ENCODE measurements at regions not wholly inside any gene's neighbourhood (a gene's known extent, or its start where the extent isn't known, plus 50 kb on each side); places are given as distances from the start of the nearest gene placed in this dataset.

DNA sequence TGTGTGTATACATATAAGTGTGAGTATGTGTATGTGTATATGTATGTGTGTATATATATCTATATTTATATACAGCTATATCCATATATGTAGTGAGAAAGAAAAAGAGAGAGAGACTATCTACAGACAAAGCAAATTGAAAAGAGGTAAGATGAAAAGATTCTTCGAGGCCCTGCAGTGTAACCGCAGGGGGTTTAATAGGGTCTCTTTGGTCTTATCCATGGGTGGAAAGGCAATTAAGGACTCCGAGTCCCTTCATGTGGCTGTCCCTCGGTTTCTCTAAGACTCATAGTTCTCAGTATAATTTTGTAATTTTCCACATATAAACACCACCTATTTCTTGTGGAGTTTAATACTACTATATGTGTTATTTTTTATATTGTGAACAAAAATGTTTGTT, 50.6 kb upstream of the JAZF1 start:
- DNase-seq, result no peak

DNA sequence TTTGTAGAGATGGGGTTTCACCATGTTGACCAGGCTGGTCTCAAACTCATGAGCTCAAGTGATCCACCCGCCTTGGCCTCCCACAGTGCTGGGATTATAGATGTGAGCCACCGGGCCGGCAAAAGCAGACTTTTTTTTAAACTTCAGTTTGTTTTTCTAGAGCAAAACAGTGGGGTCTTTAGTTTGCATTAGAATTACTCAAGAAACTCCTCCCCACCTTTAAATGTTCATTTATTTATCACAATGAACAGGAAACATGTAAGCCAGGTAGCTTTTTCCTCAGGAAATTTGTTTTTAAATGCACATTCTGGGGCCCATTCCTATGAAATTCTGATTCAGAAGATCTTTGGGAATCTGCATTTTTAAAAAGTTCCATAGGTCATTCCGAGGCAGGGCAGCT, 56.0 kb upstream of the JAZF1 start:
- no peak for DNase-seq

DNA sequence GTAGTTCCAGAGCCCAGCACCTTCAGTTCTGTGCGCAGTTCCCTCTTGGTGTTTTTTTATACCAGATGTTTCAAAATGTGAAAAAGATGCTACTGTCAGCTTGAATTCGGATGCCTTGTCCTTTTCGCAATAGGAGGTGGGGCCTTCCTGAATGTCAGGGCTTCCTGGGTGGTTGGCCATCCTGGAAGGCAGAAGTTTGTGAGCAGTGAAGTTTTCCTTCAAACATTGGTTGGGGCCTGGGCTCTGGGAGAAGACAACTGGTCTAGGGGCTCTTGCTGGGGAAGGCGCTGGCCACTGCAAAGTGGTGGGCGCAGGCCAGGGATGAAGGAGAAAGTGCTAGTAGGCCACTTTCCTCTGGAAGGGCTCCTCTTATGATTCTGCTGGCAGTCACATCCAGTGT, 56.8 kb upstream of the JAZF1 start:
- no peak for DNase-seq

DNA sequence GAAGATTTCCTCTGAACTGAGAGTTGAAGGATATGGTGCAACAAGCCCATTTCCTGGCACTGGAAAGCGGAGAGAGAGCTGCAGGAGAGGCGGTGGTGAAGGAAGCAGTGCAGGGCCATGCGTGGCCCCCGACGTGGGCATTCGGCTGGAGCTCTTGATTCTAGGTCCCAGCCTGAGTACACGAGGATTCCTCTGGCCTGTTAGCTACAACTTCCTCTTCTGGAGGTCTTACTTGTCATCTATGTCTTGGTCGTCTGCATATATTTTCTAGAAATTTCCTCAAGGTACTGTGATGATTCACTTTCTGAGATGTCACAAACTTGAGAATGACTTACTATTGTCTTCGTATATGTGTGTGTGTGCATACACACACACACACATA, 59.2 kb upstream of the JAZF1 start:
- no peak for DNase-seq

DNA sequence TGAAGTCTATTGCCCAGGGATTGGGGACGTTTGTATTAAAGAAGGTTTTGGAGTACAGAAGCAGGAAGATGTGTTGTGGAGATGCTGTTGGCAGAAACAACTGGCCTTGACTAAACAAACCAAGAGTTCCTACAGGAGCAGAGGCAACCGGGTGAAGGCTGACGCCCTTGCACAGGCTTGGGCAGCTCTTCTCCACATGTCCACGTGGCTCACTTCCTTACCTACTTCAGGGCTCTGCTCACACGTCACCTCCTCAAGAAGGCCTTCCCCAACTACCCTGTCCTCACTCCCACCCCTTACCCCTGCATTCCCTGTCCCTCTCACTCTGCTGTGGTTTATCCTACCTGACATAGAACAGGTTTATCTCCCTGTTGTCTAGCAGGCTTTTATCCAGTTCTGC, 59.9 kb upstream of the JAZF1 start:
- DNase-seq, result no peak

DNA sequence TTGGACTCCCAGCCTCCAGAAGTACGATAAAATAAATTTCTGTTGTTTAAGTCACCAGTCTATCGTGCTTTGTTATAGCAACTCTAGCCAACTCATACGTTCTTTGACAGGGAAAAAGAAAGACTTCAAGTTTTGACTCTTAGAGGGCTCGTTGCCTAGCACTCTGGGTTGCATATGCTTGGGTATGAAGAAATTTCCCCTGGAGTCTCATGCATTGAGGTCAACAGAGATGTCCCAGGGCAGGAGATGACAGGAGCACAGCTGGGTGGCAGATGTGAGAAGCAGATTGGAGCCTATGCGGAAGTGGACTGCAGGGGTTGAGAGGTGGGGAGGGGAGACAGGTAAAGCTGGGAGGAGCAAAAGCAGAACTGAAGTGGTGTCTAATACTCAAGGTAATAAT, 63.3 kb upstream of the JAZF1 start:
- DNase-seq, result no peak

DNA sequence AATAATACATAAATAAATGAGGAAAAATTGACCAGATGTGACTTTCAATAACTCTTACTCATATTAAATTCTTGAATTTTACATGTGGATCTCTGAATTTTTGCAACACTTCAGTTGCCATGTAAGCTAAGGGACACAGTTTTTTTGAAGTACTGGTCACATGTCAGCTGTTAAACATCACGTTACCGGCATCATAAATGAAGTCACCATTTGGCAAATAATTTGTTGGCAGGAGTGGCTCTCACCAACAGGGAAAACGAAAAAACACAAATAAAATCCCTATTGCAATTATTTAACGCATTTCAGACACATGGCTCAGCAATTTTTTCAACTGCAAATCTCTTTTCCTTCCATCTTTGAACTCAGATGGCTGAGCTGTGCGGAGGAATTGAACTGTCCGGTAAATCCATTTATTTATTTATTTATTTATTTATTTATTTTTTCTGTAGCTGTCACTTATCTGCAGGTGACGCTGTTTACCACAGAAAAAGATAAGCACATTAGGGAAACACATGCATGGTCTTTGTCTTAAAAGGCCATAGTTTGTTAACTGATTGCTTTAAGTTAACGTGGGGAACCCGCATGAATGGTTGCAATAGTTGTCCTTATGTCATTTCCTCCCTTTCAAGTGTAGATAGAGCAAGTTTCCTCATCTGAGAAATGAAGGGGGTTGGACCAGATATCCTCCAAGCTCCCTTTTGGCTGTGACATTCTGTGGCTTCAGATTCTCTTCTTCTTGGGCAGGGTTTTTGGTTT, 64.7 kb upstream of the JAZF1 start:
- no peak for DNase-seq

DNA sequence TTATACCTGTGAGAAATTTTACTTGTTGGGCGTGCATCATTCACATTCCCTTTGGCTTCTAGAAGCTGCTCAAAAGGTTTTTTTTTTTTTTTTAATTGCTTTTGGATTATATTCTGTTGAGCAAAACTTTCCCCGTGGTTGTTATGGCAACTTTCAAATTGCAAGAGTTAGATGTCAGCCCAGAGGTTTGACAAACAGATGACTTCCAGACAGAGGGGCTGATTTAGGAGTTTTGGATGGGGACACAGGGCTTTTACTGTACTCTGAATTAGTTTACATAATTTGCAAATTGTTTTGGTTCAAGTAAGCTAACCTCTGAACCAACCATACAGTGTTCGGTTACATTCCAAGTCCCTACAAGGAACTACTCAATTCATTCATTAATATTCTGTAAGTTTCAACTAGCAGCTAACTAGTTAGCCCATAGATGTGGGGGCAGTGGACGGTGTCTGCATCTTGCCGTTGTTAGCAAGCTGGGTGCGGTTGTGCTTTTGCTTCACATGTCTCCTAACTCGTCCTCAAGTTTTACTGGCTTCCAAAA, 66.4 kb upstream of the JAZF1 start:
- DNase-seq, result no peak

DNA sequence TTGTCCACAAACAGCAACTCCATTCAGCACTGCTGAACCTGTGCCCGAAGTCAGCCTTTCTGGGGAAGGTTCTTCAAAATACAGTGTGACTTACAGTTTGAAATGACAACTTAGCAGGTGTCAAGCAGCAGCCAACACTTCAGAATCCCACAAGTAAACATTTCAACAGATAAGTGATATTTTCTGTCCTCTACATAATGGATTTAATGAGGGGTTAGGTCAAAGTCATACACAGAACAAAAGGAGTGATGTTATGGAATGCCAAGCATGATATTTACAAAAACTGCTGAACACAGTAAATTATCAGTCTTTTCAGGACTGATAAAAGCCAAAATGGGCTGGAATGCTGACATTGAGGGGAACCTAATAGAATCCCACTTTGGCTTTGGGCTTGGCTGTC, 77.6 kb upstream of the JAZF1 start:
- peak; percentile 5 for DNase-seq

DNA sequence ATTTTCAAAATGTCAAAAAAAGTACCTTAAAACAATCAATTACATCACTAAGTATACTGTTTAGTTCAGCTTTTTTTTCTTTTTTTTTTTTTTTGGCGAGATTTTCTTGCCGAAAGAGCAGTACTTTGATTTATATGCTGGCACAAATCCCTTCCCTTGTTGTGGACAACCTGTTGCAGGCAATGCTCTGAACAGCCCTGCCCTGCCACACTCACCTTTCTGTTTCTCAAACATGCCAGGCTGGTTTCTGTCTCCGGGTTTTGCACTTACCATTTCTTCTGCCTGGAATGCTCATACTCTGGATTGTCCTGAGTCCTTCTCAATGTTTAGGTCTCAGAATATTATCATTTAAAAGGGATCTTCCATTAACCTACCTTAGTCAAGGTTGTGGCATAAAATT, 80.4 kb upstream of the JAZF1 start:
- DNase-seq, result no peak

DNA sequence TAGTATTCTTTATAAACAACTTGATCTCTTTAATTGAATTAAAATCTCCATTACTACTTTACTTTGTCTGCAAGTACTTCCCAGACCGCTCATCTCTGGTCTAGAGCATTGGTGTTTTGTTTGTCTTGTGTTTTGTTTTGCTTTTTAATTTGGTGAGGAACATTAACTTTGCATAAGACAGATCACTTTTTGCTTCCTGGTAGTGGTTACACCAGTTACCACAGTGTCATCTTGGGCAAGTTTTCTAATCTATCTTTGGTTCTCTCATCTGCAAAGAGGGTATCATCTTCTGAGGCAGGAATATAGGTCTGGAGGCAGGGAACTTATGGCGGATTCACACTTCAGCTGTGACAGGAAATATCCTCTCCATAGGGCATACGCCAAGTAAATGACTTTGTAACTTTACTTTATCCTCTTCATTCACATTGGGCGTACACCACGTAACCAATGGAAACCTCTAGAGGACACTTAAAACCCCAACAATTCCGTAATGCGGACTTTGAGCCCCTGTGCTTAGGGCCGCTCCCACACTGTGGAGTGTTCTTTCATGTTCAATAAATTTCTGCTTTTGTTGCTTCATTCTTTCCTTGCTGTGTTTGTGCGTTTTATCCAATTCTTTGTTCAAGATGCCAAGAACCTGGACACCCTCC, 83.2 kb upstream of the JAZF1 start:
- no peak for DNase-seq

DNA sequence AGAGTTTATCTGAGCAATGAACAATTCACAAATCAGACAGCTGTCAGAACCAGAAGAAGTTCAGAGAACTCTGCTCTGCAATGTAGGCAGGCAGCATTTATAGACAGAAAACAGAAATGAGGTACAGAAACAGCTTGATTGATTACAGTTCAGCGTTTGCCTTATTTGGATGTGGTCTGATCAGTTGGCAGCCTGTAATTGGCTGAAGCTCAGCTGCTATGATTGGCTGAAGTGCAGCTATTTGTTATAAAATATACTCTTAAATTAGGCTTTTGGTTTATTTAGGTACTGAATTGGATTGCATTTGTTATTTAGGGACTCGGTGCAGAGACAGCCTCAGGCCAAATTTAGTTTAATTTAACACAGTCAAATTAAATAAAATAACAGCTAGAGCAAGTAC, 85.8 kb upstream of the JAZF1 start:
- DNase-seq, result no peak

DNA sequence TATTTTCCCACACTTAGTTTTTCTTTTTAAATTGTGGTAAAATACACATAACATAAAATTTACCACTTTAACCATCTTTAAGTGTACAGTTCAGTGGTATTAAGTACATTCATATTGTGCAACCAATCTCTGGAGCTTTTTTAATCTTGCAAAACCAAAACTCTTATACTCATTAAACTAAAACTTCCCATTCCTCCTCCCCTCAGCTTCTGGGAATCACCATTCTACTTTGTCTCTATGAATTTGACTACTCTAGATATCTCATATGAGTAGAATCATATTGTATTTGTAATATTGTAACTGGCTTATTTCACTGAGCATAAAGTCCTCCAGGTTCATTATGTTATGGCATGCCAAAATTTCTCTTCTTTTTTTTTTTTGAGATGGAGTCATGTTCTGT, 86.4 kb upstream of the JAZF1 start:
- no peak for DNase-seq

DNA sequence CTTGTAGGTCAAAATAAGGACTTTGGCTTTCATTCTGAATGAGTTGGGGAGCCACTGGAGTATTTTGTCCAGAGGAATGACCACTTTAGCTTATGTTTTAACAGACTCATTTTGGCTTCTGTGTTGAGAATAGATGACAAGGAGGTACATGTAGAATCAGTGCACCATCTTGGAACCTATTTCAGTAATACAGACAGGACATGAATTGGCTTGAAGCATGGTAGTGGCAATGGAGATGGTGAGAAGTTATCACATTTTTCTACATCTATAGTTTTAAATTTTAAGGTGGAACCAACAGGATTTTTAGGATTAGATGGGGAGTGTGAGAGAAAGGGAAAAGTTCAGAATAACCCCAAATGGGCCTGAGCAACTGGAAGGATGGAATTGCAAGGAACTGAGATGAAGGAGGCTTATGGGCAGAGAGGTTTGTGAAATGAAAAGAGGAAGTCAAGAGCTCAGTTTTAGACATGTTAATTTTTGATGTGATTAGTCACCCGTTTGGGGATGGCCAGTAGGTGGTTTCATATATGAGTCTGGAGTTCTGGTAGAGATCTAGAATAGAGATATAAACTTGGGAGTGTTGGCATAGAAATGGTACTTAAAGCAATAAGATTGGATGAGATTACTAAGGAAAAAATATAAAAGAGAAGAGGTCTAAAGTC, 89.2 kb upstream of the JAZF1 start:
- DNase-seq, result no peak

DNA sequence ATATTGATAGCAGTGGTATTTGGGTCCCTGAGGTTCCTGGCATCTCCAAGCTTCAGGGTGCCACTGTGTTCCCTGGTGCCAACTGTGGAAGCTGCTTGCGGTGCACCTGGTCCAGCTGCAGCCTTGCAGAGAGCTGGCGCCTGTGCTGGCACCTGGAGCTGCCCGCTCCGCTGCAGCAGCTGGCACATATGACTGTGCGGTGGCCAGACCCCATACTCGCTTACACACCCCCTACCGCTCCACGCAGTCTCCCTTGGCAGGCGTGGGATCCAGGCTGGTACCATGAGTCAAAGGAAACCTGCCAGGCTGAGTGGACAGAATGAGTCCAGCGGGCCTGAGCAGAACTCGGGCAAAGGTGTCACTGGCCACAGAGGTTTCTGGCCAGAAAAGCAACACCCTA, 89.9 kb upstream of the JAZF1 start:
- no peak for DNase-seq

DNA sequence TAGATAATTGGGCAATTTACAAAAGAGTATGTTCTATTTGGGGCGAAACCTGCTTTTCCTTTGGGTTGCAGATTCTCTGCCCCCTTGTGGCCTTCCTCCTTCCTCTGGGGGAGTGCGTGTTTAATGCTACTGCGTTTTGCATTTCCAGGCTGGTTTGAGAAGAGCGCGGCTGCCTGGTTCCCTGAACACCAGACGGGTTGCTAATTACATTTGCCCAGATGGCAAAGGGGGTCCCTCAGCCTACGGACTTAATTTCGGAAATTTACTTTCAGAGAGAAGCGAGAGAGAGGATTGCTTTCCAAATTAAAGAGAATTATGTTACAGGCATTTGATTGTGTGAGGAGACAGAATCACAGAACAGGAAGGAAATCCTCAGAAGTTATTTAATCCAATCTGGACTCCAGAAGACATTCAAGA, 91.9 kb upstream of the JAZF1 start:
- peak; percentile 42 for DNase-seq

DNA sequence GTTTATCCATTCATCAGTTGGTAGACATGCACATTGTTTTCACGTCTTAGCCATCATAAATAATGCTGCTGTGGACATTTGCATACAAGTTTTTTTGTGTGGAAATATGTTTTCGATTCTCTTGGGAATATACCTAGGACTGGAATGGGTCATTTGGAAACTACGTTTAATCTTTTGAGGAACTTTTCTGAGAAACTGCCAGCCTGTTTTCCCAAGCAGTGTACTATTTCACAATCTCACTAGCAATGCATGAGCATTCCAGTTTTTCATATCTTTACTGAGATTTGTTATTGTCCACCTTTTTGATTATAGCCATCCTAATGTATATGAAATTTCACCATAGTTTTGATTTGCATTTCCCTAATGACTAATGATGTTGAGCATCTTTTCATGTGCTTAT, 95.7 kb upstream of the JAZF1 start:
- DNase-seq, result no peak

DNA sequence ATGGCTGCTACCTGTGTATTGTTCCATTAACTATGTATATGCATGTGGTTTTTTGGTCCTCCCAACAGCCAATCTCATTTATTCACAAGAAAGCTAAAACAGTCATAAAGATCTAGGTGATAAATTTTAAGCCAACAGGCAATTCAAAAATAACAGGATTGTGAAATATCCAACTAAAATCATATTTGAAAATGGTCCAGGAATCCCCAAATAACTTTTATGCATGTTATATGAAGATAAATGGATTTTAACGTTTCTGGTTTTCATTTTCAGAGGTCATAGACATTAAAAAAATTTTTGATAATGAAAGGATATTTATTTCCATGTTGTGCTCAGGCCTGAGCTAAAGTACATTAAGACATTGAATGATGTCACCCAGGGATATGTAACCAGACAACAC, 96.8 kb upstream of the JAZF1 start:
- DNase-seq, result no peak

DNA sequence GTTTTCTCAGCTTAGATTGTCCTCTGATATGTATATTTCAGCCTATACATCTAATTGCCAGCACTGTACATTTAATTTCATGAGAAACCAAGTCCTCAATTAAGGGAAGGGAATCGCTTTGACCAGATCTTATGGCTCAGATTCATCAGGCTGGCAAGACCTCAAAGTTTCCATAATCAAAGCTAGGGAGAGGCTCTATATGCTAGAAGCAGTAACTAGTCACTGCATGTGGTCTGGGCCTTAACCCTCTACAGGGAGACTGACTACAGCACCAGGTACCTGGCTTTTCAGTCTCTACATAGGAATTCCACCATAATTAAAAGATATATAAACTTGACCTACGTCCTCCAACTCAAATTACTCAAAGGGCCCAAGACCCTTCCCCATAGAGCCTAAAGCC, 97.4 kb upstream of the JAZF1 start:
- DNase-seq, result no peak

DNA sequence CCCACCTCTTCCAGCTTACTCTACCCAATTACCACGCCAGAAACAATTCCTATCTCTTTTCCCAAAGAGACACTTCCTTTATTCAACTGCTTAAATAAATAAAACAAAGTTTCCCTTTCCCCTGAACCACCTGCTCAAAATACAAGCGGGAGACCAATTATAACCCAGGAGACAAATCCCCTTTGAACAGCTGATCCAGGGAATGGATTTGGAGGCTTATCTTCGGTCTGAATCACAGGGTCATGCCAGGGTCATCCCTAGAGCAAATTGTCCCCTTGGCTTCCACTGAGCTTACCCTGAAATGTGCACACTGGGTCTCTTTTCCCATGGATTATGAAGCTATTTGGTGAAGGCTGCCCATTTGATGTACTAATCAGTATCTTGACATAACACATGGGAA, 99.9 kb upstream of the JAZF1 start:
- DNase-seq, result peak; percentile 10

DNA sequence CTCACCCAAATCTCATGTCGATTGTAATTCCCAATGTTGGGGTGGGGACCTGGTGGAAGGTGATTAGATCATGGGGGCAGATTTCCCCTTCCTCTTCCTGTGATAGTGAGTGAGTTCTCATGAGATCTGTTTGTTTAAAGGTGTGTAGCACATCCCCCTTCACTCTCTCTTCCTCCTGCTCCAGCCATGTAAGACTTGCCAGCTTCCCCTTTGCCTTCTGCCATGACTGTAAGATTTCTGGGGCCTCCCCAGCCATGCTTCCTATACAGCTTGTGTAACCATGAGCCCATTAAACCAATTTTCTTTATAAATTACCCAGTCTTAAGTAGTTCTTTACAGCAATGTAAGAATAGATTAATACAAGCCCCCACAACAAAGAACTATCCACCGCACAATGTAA, 109.9 kb upstream of the JAZF1 start:
- DNase-seq, result no peak

DNA sequence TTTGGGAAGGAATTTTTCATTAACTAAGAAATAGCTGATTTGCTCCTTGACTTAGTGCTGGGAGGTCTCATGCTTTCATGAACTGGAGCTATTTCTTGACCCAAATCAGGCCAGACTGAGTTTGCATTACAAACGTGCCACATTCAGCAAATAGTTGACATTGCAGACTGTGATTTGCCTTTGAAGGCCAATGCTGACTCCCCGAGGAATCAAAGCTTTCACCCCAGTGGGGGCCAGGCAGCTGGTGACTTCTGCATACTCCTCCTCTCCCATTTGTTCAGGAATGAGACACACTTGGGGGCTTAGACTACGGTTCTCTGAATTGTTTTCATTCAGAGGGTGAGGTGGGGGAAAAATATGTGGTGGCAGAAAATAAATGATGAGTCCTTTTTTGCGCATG, 111.0 kb upstream of the JAZF1 start:
- no peak for DNase-seq

DNA sequence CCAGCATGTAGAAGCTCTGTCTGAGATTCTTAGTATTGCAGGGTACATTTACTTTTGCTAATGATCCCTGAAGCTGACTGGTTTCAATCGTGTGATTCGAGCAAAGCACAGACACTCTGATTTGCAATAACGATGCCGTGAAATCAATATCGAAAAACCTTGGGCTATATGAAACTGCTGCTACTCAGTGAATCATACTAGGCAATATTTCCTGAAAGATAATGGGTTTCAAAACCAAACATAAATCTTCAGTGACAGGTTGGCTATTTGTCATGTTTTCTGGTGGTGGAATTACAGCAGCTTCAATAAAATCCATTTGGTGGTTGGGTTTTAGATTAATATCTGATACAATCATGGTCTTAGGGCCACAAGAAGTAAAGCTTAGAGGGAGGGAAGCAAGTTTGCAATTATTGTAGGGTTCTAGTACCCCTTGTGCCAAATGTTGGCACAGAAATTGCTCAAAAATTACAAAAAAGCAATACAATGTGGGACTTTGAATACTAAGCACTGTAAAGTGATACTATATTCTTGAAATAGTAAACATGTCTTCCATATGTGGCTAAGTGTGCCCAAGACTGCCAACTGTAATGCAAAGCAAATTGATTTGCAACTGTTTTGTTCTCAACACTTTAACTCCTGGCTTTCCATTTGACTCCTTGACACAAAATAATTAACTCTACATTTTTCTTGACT, 112.4 kb upstream of the JAZF1 start:
- DNase-seq, result no peak

DNA sequence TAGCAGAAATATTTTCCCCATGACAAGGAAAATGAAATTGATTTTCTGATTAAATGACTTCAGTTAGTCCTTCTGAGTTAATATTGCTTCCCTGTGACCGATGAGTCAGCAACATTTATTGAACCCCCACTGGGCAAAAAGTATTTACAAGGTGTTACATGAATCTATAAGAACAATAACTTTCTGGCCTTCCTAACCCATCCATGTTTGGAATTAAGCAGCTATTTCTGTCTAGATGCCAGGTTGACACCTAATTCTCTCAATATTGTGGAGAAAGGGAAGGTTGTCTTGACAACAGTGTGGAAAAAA, 112.9 kb upstream of the JAZF1 start:
- DNase-seq, result no peak
